Epidermal melanocyte (primary cell): ENCODE measurements at regions not wholly inside any gene's neighbourhood (a gene's known extent, or its start where the extent isn't known, plus 50 kb on each side); places are given as distances from the start of the nearest gene placed in this dataset.
"Not testable (repeated sequence)": the region's sequence is repeated elsewhere in the genome, so short reads cannot be mapped to it uniquely, and the experiment has no call there.

Experiments
- DNase-seq: peaks from one replicate; pipeline ENCODE4 v3.0.0; 2011; ENCODE audit warnings: low spot score; ENCODE audit not compliant: insufficient read length

DNA sequence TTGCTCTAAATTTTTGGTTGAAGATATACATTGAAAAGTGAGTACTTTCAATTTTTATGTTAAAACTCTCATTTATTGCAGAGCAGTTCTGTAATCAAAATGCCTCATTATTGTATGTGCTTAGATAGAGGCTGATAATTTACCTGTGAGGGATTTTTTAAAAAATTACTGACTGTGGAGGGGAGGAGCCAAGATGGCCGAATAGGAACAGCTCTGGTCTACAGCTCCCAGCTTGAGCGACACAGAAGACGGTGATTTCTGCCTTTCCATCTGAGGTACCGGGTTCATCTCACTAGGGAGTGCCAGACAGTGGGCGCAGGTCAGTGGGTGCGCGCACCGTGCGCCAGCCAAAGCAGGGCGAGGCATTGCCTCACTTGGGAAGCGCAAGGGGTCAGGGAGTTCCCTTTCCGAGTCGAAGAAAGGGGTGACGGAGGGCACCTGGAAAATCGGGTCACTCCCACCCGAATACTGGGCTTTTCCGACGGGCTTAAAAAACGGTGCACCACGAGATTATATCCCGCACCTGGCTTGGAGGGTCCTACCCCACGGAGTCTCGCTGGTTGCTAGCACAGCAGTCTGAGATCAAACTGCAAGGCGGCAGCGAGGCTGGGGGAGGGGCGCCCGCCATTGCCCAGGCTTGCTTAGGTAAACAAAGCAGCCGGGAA is 89.4 kb downstream of the DDX11 start:
- not testable (repeated sequence) for DNase-seq

DNA sequence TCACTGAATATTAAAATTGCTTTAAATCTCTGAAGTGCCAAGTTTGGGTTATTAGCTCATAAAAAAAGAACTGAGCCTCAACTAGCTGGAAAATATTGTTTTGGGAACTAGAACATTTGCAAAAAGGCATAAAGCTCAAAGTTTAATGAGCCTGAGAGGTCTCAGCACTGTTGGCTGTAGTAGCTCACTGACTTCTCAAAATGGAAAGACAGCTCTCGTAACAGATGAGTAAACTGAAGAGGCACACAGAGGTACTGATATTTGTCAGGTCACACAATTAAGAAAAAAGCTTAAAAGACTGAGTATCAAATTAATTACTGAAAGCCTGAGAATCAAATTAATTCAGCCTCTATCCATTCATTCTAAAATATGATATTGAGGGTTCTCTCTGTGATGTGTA is 100.6 kb downstream of the DDX11 start:
- not testable (repeated sequence) for DNase-seq

GRCh38 chr12:31177514-31177913 is 103.9 kb downstream of the DDX11 start:
- DNase-seq = not testable (repeated sequence)

DNA sequence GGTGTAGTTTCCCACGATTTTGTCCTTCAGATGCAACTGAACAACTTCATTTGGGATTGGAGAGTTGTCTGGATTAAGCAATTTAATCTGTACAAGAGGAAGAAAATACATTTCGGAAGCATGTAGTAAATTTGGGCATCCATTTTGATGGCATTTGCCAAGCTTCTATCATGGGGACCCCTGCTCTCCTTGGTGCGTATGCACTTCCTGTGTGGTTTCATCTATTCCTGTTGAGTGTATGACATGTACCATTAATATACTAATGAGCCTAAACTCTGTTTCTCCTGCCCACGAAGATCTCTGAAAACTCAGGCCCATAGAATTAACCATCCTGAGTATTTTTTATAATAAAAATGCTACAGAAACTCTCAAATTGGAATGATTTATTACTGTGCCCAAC is 105.2 kb downstream of the DDX11 start:
- not testable (repeated sequence) for DNase-seq

GRCh38 chr12:31179627-31180237 is 106.1 kb downstream of the DDX11 start:
- DNase-seq = not testable (repeated sequence)

GRCh38 chr12:31182571-31182970 is 108.9 kb downstream of the DDX11 start:
- not testable (repeated sequence) for DNase-seq

- DNase-seq = not testable (repeated sequence)
Measured at GRCh38 chr12:31183107-31183506, 109.4 kb downstream of the DDX11 start.

- not testable (repeated sequence) for DNase-seq
Measured at GRCh38 chr12:31183899-31184298, 110.2 kb downstream of the DDX11 start.

- not testable (repeated sequence) for DNase-seq
Measured at GRCh38 chr12:31184667-31185066, 111.0 kb downstream of the DDX11 start.

- DNase-seq = not testable (repeated sequence)
Measured at GRCh38 chr12:31192689-31193088, 119.0 kb downstream of the DDX11 start.

GRCh38 chr12:31195620-31196019 is 122.0 kb downstream of the DDX11 start:
- not testable (repeated sequence) for DNase-seq

- DNase-seq = not testable (repeated sequence)
Measured at GRCh38 chr12:31199476-31199875, 125.8 kb downstream of the DDX11 start.

DNA sequence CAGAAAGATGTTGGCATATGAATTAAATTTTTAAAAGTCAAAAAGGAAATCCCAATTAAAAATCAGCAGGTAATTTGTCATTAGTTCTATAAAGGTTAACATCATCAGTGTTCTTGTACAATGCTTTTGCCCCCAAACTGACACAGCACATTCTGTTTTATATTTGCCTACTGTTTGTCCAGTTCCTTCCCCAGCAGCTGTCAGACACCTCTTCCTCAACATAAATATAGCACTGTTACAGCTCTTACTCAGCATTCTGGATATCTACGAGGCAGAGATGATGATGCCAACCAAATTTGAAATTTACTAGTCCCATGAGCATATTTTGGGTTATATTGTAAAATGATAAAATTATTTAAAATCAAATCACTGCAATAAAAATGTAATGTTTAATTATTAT is 124.6 kb downstream of the SINHCAF start:
- no peak for DNase-seq

DNA sequence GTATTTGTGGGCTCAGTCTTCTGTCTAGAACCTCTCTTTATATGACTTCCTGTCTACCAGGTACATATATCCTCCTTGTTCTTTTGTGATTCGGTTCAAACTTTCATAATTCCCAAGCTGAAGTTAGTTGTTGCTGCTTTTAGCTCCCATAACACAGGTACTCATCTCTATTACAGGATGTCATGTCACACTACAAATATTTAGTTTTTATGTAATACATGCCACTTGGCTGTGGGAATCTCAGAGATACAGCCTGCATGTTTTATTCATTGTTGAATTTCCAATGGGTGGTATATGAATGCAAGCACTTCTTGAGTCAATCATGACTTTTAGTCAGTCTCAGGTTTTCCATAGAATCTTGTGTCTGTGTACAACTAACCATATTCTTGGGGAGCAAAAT is 122.7 kb downstream of the SINHCAF start:
- no peak for DNase-seq

- DNase-seq = peak; percentile 37
Measured at GRCh38 chr12:31205054-31205453, 120.9 kb downstream of the SINHCAF start.

DNA sequence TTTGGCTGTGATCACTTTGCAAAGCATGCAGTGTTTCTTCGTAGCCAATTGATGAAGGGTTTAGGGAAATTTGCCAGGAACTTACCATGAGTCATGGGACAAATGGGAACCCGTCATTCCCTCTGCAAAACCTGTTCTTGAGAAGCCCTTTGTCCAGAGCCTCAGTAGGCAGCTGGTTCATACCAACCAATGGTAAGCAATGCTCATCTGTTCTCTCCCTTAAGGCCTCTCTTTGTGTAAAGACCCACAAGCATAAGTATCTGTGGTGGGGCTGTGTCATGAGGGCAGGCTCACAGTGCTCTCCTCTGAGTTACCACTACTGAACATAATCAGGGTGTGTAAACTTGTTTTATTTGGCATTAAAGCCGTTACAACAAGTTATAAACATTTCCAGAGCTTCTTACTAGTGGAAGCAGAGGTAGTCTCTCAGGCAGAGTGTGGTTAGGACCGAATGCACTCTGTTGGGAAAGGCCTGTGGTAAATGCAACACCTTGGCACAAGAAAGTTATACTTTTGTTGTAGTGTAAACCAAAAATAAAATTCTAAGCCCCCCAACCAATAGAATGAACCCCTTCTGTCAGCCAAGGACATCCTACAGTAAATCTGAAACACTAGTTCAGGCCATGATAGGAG is 119.8 kb downstream of the SINHCAF start:
- DNase-seq = peak; percentile 33

- DNase-seq = no peak
Measured at GRCh38 chr12:31207799-31208465, 118.0 kb downstream of the SINHCAF start.

DNA sequence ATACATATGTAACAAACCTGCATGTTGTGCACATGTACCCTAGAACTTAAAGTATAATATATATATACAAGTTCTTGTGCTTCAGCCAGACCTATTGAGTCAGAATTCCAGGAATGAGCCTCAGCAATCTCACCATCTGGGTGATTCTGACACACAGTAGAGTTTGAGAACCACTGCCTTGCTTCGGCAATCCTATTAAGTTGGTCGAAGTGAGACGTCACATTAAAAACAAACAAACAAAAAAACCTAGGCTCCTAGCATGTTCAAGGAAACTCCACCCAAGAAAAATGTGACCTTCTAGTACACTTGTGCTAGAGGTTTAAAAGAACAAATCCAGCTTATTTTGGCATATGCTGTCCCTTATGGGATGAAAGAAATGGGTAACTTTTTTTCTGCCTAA is 115.8 kb downstream of the SINHCAF start:
- no peak for DNase-seq

GRCh38 chr12:31210541-31210940 is 115.4 kb downstream of the SINHCAF start:
- no peak for DNase-seq

GRCh38 chr12:31214626-31215517 is 111.1 kb downstream of the SINHCAF start:
- DNase-seq = no peak
